ENCODE measurements at regions not wholly inside any gene's neighbourhood (a gene's known extent, or its start where the extent isn't known, plus 50 kb on each side); places are given as distances from the start of the nearest gene placed in this dataset.

- Histone ChIP-seq H3K36me3 (replicated peaks in 1 of 2; ENCODE audit: control extremely low read depth in 1 of 2, control insufficient read depth in 1 of 2, extremely low read depth in 1 of 2, insufficient read depth in 2 of 2, low read length in 1 of 2) (no peaks in the 10 kb centered on the region), H3K4me2 (replicated peaks; ENCODE audit: low read depth, low read length, poor library complexity, severe bottlenecking) (no peak overlapping the region), H2AFZ (ENCODE audit: insufficient read depth, low read depth, low read length, poor library complexity, severe bottlenecking) (no peak overlapping the region), H3K9ac (ENCODE audit: low read length) (no peak overlapping the region), H3K27me3 (replicated peaks in 1 of 4; ENCODE audit: control extremely low read depth in 1 of 4, control insufficient read depth in 3 of 4, insufficient read depth in 4 of 4, low read length in 3 of 4) (no peaks in the 10 kb centered on the region), H3K79me2 (ENCODE audit: control insufficient read depth, insufficient read depth, low read length) (no peaks in the 10 kb centered on the region), H3K4me3 (ENCODE audit: control extremely low read depth in 1 of 5, extremely low read depth in 1 of 5, insufficient read depth in 1 of 5, low read depth in 2 of 5, low read length in 4 of 5) (no peak overlapping the region), H4K20me1 (ENCODE audit: control insufficient read depth, insufficient read depth, low read length, poor library complexity, severe bottlenecking) (no peaks in the 10 kb centered on the region), H3K27ac (ENCODE audit: low read length in 2 of 2) (no peak overlapping the region), H3K4me1 (ENCODE audit: control insufficient read depth in 2 of 2, insufficient read depth in 2 of 2, low read length in 2 of 2) (no peaks in the 10 kb centered on the region), H3K9me3 (ENCODE audit: control extremely low read depth in 1 of 3, control insufficient read depth in 2 of 3, insufficient read depth in 1 of 3, low read length in 2 of 3) (no peaks in the 10 kb centered on the region)
- WGBS (ENCODE audit: insufficient coverage): 100% methylated on average over 1 of the region's 4 CpGs
- no peak overlapping the region for H3K27ac Mint-ChIP-seq
- H3K27me3 Mint-ChIP-seq: no peaks in the 10 kb centered on the region
- H3K4me1 Mint-ChIP-seq: no peaks in the 10 kb centered on the region
- ATAC-seq (ENCODE audit: low read depth) (no peak), DNase-seq (no peak)
- CTCF ChIA-PET: no interaction called here
- POLR2A ChIA-PET: no interaction called here
- no peak overlapping the region for H3K4me3 Mint-ChIP-seq
- no peak for TF ChIP-seq CTCF (IDR thresholded peaks at IDR 0.05)
- no peak for TF ChIP-seq EZH2 (IDR thresholded peaks at IDR 0.05; ENCODE audit: borderline replicate concordance, insufficient read depth, low read depth, low read length, poor library complexity, severe bottlenecking)
- intact Hi-C loops (cut with micrococcal nuclease): no loop called here
- H3K9me3 Mint-ChIP-seq (ENCODE audit: insufficient read depth): no peaks in the 10 kb centered on the region
Observed at GRCh38 chr5:103374473-103374963, 116.0 kb downstream of the MACIR start.

GRCh38 chr5:103373597-103374472 is 115.3 kb downstream of the MACIR start:
- H4K20me1 ChIP-seq (ENCODE audit: control insufficient read depth, insufficient read depth, low read length, poor library complexity, severe bottlenecking): no peaks in the 10 kb centered on the region
- no peak overlapping the region for H3K9ac ChIP-seq (ENCODE audit: low read length)
- 94% methylated on average over 4 of the region's 9 CpGs for WGBS (ENCODE audit: insufficient coverage)
- no peak overlapping the region for H3K27ac ChIP-seq (ENCODE audit: low read length in 2 of 2)
- H3K4me3 ChIP-seq (ENCODE audit: control extremely low read depth in 1 of 5, extremely low read depth in 1 of 5, insufficient read depth in 1 of 5, low read depth in 2 of 5, low read length in 4 of 5): no peak overlapping the region
- H3K4me1 ChIP-seq (ENCODE audit: control insufficient read depth in 2 of 2, insufficient read depth in 2 of 2, low read length in 2 of 2): no peaks in the 10 kb centered on the region
- TF ChIP-seq EZH2 (IDR thresholded peaks at IDR 0.05; ENCODE audit: borderline replicate concordance, insufficient read depth, low read depth, low read length, poor library complexity, severe bottlenecking): no peak
- no peak for TF ChIP-seq CTCF (IDR thresholded peaks at IDR 0.05)
- H3K27me3 Mint-ChIP-seq: no peaks in the 10 kb centered on the region
- H3K4me1 Mint-ChIP-seq: no peaks in the 10 kb centered on the region
- no peak overlapping the region for H3K27ac Mint-ChIP-seq
- no peaks in the 10 kb centered on the region for H3K79me2 ChIP-seq (ENCODE audit: control insufficient read depth, insufficient read depth, low read length)
- H3K4me3 Mint-ChIP-seq: no peak overlapping the region
- no peak for ATAC-seq (ENCODE audit: low read depth)
- no peak for DNase-seq
- no peaks in the 10 kb centered on the region for H3K9me3 ChIP-seq (ENCODE audit: control extremely low read depth in 1 of 3, control insufficient read depth in 2 of 3, insufficient read depth in 1 of 3, low read length in 2 of 3)
- H3K36me3 ChIP-seq (replicated peaks in 1 of 2; ENCODE audit: control extremely low read depth in 1 of 2, control insufficient read depth in 1 of 2, extremely low read depth in 1 of 2, insufficient read depth in 2 of 2, low read length in 1 of 2): no peaks in the 10 kb centered on the region
- POLR2A ChIA-PET: no interaction called here
- H3K27me3 ChIP-seq (replicated peaks in 1 of 4; ENCODE audit: control extremely low read depth in 1 of 4, control insufficient read depth in 3 of 4, insufficient read depth in 4 of 4, low read length in 3 of 4): no peaks in the 10 kb centered on the region
- H3K4me2 ChIP-seq (replicated peaks; ENCODE audit: low read depth, low read length, poor library complexity, severe bottlenecking): no peak overlapping the region
- H2AFZ ChIP-seq (ENCODE audit: insufficient read depth, low read depth, low read length, poor library complexity, severe bottlenecking): no peak overlapping the region
- H3K9me3 Mint-ChIP-seq (ENCODE audit: insufficient read depth): no peaks in the 10 kb centered on the region
- intact Hi-C loops (cut with micrococcal nuclease): no loop called here
- CTCF ChIA-PET: no interaction called here
